ENCODE measurements at regions not wholly inside any gene's neighbourhood (a gene's known extent, or its start where the extent isn't known, plus 50 kb on each side); places are given as distances from the start of the nearest gene placed in this dataset.

DNA sequence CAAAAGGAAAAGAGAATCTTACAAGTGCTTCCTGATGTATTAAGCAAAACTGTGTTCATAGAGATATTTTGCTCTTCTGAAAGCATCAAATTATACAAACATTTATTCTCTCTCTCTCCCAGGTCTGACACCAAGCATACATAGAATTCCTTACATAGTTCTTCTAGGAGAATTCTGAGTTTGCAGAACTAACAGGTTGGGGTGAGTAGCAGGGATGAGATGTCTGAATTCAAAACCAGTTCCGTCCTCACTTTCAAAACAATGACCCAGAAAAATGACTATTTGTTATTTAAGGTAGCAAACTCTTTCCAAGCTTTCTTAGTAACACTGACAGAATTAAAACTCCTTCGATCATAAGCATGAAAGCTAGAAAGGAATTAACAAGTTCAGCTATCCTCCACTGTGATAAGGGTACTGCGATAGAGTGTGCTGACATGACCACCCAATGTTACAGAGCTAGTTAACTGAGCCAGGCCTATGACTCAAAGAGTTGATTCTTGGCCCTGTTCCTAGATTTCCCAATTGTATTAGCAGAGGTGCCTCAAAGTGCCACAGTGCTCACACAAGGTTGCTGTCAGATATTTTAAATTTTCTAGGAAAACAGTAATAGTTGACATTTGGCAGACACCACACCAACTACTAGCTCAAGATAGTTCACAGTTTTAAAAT, 85.8 kb upstream of the SETBP1 start:
- peak; percentile 94 for ATAC-seq
- TF ChIP-seq PATZ1 (CRISPR knock-in tag; IDR thresholded peaks at IDR 0.05; ENCODE audit: borderline replicate concordance) = no peak
- TF ChIP-seq PPARA (CRISPR knock-in tag; IDR thresholded peaks at IDR 0.05; ENCODE audit: borderline replicate concordance) = no peak
- peak; percentile 80 for TF ChIP-seq ISL1 (CRISPR knock-in tag; IDR thresholded peaks at IDR 0.05)
- TF ChIP-seq TSHZ2 (CRISPR knock-in tag; IDR thresholded peaks at IDR 0.05) = no peak
- TF ChIP-seq SNAI2 (CRISPR knock-in tag; IDR thresholded peaks at IDR 0.05) = no peak
- 0 out of 2 replicates have a peak, but pooled peaks have one; percentile 19 for TF ChIP-seq ZFP3 (CRISPR knock-in tag; IDR thresholded peaks at IDR 0.05)

DNA sequence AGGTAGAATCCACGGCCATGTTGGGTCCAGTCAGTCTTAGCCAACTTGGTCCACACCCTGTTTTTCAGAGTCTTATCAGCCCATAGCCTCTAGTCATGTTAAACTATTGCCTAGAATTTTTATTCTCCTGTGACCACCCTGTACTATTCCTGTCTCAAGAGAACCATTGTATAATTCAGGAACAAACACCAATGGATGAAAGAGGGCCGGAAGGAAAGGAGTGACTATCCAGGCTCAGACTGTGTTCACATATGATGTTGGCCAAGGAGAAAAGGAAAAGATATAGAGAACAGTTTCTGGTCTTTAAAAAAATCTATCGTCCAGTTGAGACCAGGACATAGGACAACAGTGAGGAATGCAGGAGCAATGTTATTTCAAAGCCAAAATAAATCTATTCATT, 82.9 kb upstream of the SETBP1 start:
- ATAC-seq = no peak
- TF ChIP-seq TOX (CRISPR knock-in tag; IDR thresholded peaks at IDR 0.05; ENCODE audit: borderline replicate concordance) = no peak
- TF ChIP-seq, protein P1, sequence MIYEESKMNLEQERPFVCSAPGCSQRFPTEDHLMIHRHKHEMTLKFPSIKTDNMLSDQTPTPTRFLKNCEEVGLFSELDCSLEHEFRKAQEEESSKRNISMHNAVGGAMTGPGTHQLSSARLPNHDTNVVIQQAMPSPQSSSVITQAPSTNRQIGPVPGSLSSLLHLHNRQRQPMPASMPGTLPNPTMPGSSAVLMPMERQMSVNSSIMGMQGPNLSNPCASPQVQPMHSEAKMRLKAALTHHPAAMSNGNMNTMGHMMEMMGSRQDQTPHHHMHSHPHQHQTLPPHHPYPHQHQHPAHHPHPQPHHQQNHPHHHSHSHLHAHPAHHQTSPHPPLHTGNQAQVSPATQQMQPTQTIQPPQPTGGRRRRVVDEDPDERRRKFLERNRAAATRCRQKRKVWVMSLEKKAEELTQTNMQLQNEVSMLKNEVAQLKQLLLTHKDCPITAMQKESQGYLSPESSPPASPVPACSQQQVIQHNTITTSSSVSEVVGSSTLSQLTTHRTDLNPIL (CRISPR knock-in tag; IDR thresholded peaks at IDR 0.05; ENCODE audit: low read depth) = no peak
- TF ChIP-seq PPARA (CRISPR knock-in tag; IDR thresholded peaks at IDR 0.05; ENCODE audit: borderline replicate concordance) = no peak
- no peak for TF ChIP-seq RARB (CRISPR knock-in tag; IDR thresholded peaks at IDR 0.05)
- TF ChIP-seq TSHZ2 (CRISPR knock-in tag; IDR thresholded peaks at IDR 0.05) = no peak
- TF ChIP-seq, protein P2, sequence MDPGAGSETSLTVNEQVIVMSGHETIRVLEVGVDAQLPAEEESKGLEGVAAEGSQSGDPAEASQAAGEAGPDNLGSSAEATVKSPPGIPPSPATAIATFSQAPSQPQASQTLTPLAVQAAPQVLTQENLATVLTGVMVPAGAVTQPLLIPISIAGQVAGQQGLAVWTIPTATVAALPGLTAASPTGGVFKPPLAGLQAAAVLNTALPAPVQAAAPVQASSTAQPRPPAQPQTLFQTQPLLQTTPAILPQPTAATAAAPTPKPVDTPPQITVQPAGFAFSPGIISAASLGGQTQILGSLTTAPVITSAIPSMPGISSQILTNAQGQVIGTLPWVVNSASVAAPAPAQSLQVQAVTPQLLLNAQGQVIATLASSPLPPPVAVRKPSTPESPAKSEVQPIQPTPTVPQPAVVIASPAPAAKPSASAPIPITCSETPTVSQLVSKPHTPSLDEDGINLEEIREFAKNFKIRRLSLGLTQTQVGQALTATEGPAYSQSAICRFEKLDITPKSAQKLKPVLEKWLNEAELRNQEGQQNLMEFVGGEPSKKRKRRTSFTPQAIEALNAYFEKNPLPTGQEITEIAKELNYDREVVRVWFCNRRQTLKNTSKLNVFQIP (CRISPR knock-in tag; IDR thresholded peaks at IDR 0.05; ENCODE audit: borderline replicate concordance, low read depth) = no peak
- TF ChIP-seq BACH2 (CRISPR knock-in tag; IDR thresholded peaks at IDR 0.05; ENCODE audit: borderline replicate concordance) = no peak
- no peak for TF ChIP-seq ARNTL (CRISPR knock-in tag; IDR thresholded peaks at IDR 0.05; ENCODE audit: borderline replicate concordance, low read depth)
- TF ChIP-seq, protein P3, sequence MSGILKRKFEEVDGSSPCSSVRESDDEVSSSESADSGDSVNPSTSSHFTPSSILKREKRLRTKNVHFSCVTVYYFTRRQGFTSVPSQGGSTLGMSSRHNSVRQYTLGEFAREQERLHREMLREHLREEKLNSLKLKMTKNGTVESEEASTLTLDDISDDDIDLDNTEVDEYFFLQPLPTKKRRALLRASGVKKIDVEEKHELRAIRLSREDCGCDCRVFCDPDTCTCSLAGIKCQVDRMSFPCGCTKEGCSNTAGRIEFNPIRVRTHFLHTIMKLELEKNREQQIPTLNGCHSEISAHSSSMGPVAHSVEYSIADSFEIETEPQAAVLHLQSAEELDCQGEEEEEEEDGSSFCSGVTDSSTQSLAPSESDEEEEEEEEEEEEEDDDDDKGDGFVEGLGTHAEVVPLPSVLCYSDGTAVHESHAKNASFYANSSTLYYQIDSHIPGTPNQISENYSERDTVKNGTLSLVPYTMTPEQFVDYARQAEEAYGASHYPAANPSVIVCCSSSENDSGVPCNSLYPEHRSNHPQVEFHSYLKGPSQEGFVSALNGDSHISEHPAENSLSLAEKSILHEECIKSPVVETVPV (CRISPR knock-in tag; IDR thresholded peaks at IDR 0.05) = no peak
- TF ChIP-seq CSDC2 (CRISPR knock-in tag; IDR thresholded peaks at IDR 0.05) = no peak

GRCh38 chr18:44598514-44598913, 82.2 kb upstream of the SETBP1 start:
- TF ChIP-seq BACH2 (CRISPR knock-in tag; IDR thresholded peaks at IDR 0.05; ENCODE audit: borderline replicate concordance) = no peak
- no peak for TF ChIP-seq TCF4 (CRISPR knock-in tag; IDR thresholded peaks at IDR 0.05; ENCODE audit: borderline replicate concordance)
- TF ChIP-seq PPARA (CRISPR knock-in tag; IDR thresholded peaks at IDR 0.05; ENCODE audit: borderline replicate concordance) = no peak
- TF ChIP-seq, protein P2 (CRISPR knock-in tag; IDR thresholded peaks at IDR 0.05; ENCODE audit: borderline replicate concordance, low read depth) = no peak
- no peak for TF ChIP-seq PATZ1 (CRISPR knock-in tag; IDR thresholded peaks at IDR 0.05; ENCODE audit: borderline replicate concordance)
- no peak for TF ChIP-seq SNAI2 (CRISPR knock-in tag; IDR thresholded peaks at IDR 0.05)
- TF ChIP-seq, protein P1 (CRISPR knock-in tag; IDR thresholded peaks at IDR 0.05; ENCODE audit: low read depth) = no peak
- TF ChIP-seq ISL1 (CRISPR knock-in tag; IDR thresholded peaks at IDR 0.05) = no peak
- TF ChIP-seq ZNF565 (CRISPR knock-in tag; conservative IDR thresholded peaks at IDR 0.05; ENCODE audit: low read depth) = no peak
- ATAC-seq = no peak

All from SK-N-SH treated with all-trans-retinoic acid at 6 μM for 48 hours (cell line).